H1 (cell line): ENCODE measurements at regions not wholly inside any gene's neighbourhood (a gene's known extent, or its start where the extent isn't known, plus 50 kb on each side); places are given as distances from the start of the nearest gene placed in this dataset.
A peak's percentile ranks its signal among the peaks of the same experiment; 100 is the strongest.

ENCODE experiments used
- CTCF ChIA-PET: fragments of 300-600 bp; sonication (Branson Sonifier 250); formaldehyde crosslinking; loops from one replicate; lab custom pipeline; 2021; ENCODE audit not compliant: partially characterized antibody; lab: Charles Lee
- POLR2A ChIA-PET: fragments of 300-600 bp; sonication (Branson Sonifier 250); formaldehyde crosslinking; loops from one replicate; lab custom pipeline; 2021; ENCODE audit warnings: inconsistent platforms; ENCODE audit not compliant: partially characterized antibody; lab: Charles Lee
- DNase-seq, 2 experiments: peaks; one replicate each; pipeline versions ENCODE4 v3.0.0 to v3.0.0-alpha.2; 2010 to 2022; ENCODE audit warnings: low spot score in 2 of 2, low read depth in 1 of 2, mixed read lengths in 1 of 2
- FAIRE-seq: peaks from 2 replicates; lab custom pipeline; 2011; peaks lifted over from hg19 to GRCh38; lab: Jason Lieb, UNC
- H2AFZ ChIP-seq: 2 replicates; pipeline ENCODE4 v1.8.1; 2012; ENCODE audit warnings: low read length, inconsistent platforms
- H2AK5ac ChIP-seq: 2 replicates; pipeline ENCODE4 v1.6.1; 2013; ENCODE audit warnings: low read depth, low read length
- H2BK120ac ChIP-seq: replicated peaks from 2 replicates; pipeline ENCODE3; 2013; ENCODE audit warnings: low read depth, low read length, inconsistent platforms
- H2BK12ac ChIP-seq: 2 replicates; pipeline ENCODE4 v1.6.1; 2013; ENCODE audit warnings: low read depth, low read length
- H2BK15ac ChIP-seq: 2 replicates; pipeline ENCODE4 v1.6.1; 2013; ENCODE audit warnings: low read length
- H2BK20ac ChIP-seq: 2 replicates; pipeline ENCODE4 v1.6.1; 2013; ENCODE audit warnings: low read length
- H2BK5ac ChIP-seq: 2 replicates; pipeline ENCODE4 v1.6.1; 2013; ENCODE audit warnings: low read depth, low read length
- H3K14ac ChIP-seq: 2 replicates; pipeline ENCODE4 v1.6.1; 2013; ENCODE audit warnings: inconsistent platforms; ENCODE audit not compliant: insufficient read length
- H3K18ac ChIP-seq: 2 replicates; pipeline ENCODE4 v1.6.1; 2013; ENCODE audit warnings: low read length; ENCODE audit errors: extremely low read depth
- H3K23ac ChIP-seq: 2 replicates; pipeline ENCODE4 v1.6.1; 2013; ENCODE audit warnings: inconsistent platforms; ENCODE audit not compliant: insufficient read length
- H3K23me2 ChIP-seq: 2 replicates; pipeline ENCODE4 v1.6.1; 2013; ENCODE audit warnings: low read depth, low read length
- H3K27ac ChIP-seq: 2 replicates; pipeline ENCODE4 v1.6.1; 2011; ENCODE audit warnings: low read depth, low read length, inconsistent platforms
- H3K27me3 ChIP-seq, 4 experiments: replicated peaks in 1 of 4; 1 replicate in 1 of 4; 2 replicates in 3 of 4; pipeline versions ENCODE4 v1.6.1 to v1.8.1; 2011 to 2013; ENCODE audit warnings: low read length in 3 of 4, mild to moderate bottlenecking in 3 of 4, inconsistent platforms in 2 of 4, mixed read lengths in 2 of 4, moderate library complexity in 1 of 4; ENCODE audit not compliant: control insufficient read depth in 3 of 4, insufficient read depth in 3 of 4; ENCODE audit errors: extremely low read depth in 1 of 4
- H3K36me3 ChIP-seq, 4 experiments: 2 replicates each; pipeline versions ENCODE4 v1.6.1 to v1.8.1; 2011 to 2013; ENCODE audit warnings: mild to moderate bottlenecking in 4 of 4, low read length in 3 of 4, moderate library complexity in 2 of 4, control low read depth in 1 of 4, inconsistent platforms in 1 of 4; ENCODE audit not compliant: insufficient read depth in 4 of 4, control insufficient read depth in 2 of 4
- H3K4ac ChIP-seq: replicated peaks from 2 replicates; pipeline ENCODE3; 2013; ENCODE audit warnings: low read length, low read depth, mixed read lengths, inconsistent platforms; ENCODE audit not compliant: insufficient read length
- H3K4me1 ChIP-seq, 4 experiments: replicated peaks in 1 of 4; 1 replicate in 1 of 4; 2 replicates in 3 of 4; pipeline versions ENCODE4 v1.6.1 to v1.8.1; 2011 to 2013; ENCODE audit warnings: low read length in 3 of 4, inconsistent platforms in 2 of 4, mixed read lengths in 1 of 4; ENCODE audit not compliant: insufficient read depth in 4 of 4, control insufficient read depth in 3 of 4
- H3K4me2 ChIP-seq, 2 experiments: 2 replicates each; pipeline versions ENCODE4 v1.6.1 to v1.8.1; 2011 to 2013; ENCODE audit warnings: low read depth in 2 of 2, low read length in 2 of 2, control low read depth in 1 of 2, inconsistent platforms in 1 of 2, mild to moderate bottlenecking in 1 of 2; ENCODE audit not compliant: insufficient read depth in 1 of 2
- H3K4me3 ChIP-seq, 4 experiments: fragments of 200-600, 300-600 bp in 1 of 4; sonication (generic), shearing (Covaris generic), sonication (Bioruptor Twin) in 1 of 4; 2 replicates each; pipeline versions ENCODE4 v1.5.1 to v1.8.1; 2011 to 2016; ENCODE audit warnings: low read length in 4 of 4, low read depth in 3 of 4, control low read depth in 2 of 4, inconsistent platforms in 2 of 4, mild to moderate bottlenecking in 2 of 4, mixed read lengths in 1 of 4, moderate library complexity in 1 of 4; ENCODE audit not compliant: insufficient read depth in 2 of 4; ENCODE audit errors: extremely low read depth in 1 of 4
- H3K56ac ChIP-seq: replicated peaks from 2 replicates; pipeline ENCODE3; 2013; ENCODE audit warnings: low read depth, mild to moderate bottlenecking, mixed read lengths, low read length, inconsistent platforms; ENCODE audit not compliant: insufficient read length
- H3K79me1 ChIP-seq: 2 replicates; pipeline ENCODE4 v1.6.1; 2013; ENCODE audit warnings: low read depth, low read length, control low read depth
- H3K79me2 ChIP-seq, 2 experiments: 2 replicates each; pipeline versions ENCODE4 v1.6.1 to v1.8.1; 2012 to 2013; ENCODE audit warnings: low read length in 2 of 2, mild to moderate bottlenecking in 2 of 2, inconsistent platforms in 1 of 2; ENCODE audit not compliant: insufficient read depth in 2 of 2, control insufficient read depth in 1 of 2
- H3K9ac ChIP-seq, 4 experiments: replicated peaks in 1 of 4; 1 replicate in 1 of 4; 2 replicates in 3 of 4; pipeline versions ENCODE4 v1.6.1 to v1.8.1; 2011 to 2013; ENCODE audit warnings: low read depth in 3 of 4, low read length in 3 of 4, control low read depth in 2 of 4, mild to moderate bottlenecking in 2 of 4, moderate library complexity in 2 of 4, inconsistent platforms in 1 of 4; ENCODE audit errors: extremely low read depth in 1 of 4
- H3K9me3 ChIP-seq, 2 experiments: 2 replicates each; pipeline versions ENCODE4 v1.6.1 to v1.8.1; 2012 to 2013; ENCODE audit warnings: mild to moderate bottlenecking in 2 of 2, moderate library complexity in 2 of 2, control low read depth in 1 of 2, inconsistent platforms in 1 of 2, low read depth in 1 of 2, low read length in 1 of 2, mixed read lengths in 1 of 2; ENCODE audit not compliant: insufficient read depth in 2 of 2
- H4K20me1 ChIP-seq, 2 experiments: replicated peaks in 1 of 2; 2 replicates each; pipeline versions ENCODE3 to v1.8.1; 2011 to 2013; ENCODE audit warnings: inconsistent platforms in 2 of 2, low read length in 2 of 2, mild to moderate bottlenecking in 1 of 2; ENCODE audit not compliant: insufficient read depth in 2 of 2, control insufficient read depth in 1 of 2
- H4K5ac ChIP-seq: 2 replicates; pipeline ENCODE4 v1.6.1; 2013; ENCODE audit warnings: low read length, low read depth, mixed read lengths, inconsistent platforms; ENCODE audit not compliant: insufficient read length
- H4K8ac ChIP-seq: 2 replicates; pipeline ENCODE4 v1.8.0; 2013; ENCODE audit warnings: mild to moderate bottlenecking, moderate library complexity, low read length, inconsistent platforms; ENCODE audit not compliant: insufficient read depth; ENCODE audit errors: extremely low read depth
- H4K91ac ChIP-seq: replicated peaks from 2 replicates; pipeline ENCODE3; 2013; ENCODE audit warnings: low read length, mixed read lengths, inconsistent platforms; ENCODE audit not compliant: insufficient read length
- KDM5A ChIP-seq: fragments of 200-600 bp; IDR thresholded peaks from 2 replicates; pipeline ENCODE4 v1.7.1; 2012; ENCODE audit warnings: mild to moderate bottlenecking, low read length, inconsistent platforms, mixed read lengths
- TEAD4 ChIP-seq: IDR thresholded peaks from 2 replicates; pipeline ENCODE4 v1.6.1; 2012; ENCODE audit warnings: low read depth, low read length, inconsistent platforms, mixed read lengths
- WGBS, 2 experiments: shearing (Covaris generic) in 1 of 2; methylation state at CpG; one replicate each; pipeline versions ENCODE4 v1.1.6 to v1.1.7; 2013 to 2015; ENCODE audit warnings: low lambda C conversion rate in 2 of 2, mixed read lengths in 2 of 2, inconsistent platforms in 1 of 2, low coverage in 1 of 2, missing lambda C conversion rate in 1 of 2; ENCODE audit not compliant: insufficient replicate concordance in 2 of 2, insufficient coverage in 1 of 2, insufficient read length in 1 of 2; ENCODE audit errors: extremely low coverage in 1 of 2, missing lambda C conversion rate in 1 of 2; 5-methylcytosine and 5-hydroxymethylcytosine counted together
- TF ChIP-seq, protein P1 (sequence below), 3 experiments: IDR thresholded peaks; 1 replicate in 2 of 3; 2 replicates in 1 of 3; pipeline versions ENCODE4 v1.5.1 to v1.6.1; 2011; ENCODE audit warnings: low read length in 3 of 3, mild to moderate bottlenecking in 3 of 3, inconsistent platforms in 2 of 3, low read depth in 1 of 3, moderate library complexity in 1 of 3; ENCODE audit not compliant: insufficient read depth in 1 of 3; ENCODE audit errors: control extremely low read depth in 1 of 3

DNA sequence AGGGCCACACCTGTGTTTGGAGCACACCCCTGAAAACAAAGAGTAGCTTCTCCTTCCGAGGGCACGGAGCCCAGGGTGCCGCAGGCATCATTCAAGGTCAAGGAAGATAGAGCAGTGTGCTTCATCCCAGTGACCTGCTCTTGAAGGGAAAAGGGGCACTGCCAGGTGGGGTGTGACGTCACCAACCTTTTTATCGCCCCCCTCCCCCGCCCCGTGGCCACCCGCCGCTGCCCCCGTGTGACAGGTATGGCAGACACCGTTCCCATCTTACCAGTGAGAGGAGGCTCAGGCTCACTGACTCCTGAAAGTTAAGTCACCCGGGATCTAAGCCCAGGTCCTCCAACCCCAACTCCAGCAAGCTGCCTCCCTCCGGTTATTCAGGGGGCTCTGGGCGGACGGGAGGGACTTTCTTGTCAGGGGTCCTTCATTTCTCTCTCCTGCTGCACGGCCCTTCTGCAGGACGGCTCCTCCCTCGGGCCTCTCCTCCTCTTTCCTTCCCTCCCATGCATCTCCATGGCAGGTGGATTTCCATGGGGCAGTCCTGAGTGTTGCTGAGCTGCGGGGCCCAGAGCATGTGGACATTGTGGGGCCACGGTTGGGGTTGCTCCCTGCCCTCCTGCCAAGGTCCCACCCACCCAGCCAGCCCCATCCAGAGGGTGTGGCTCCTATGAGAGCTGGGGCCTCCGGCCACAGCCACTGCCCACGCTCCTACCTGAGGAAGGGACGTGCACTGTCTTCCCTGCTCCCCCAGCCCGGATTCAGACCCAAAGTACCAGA lies 114.1 kb upstream of the HDAC4 start:
- no peaks in the 10 kb centered on the region for H3K27me3 ChIP-seq
- WGBS, 2 experiments: 72% methylated on average over 13 of the region's 24 CpGs; no CpG with 5 or more reads in 1 of the 2 experiments
- no peak overlapping the region for H2BK120ac ChIP-seq
- no peaks in the 10 kb centered on the region for H3K9me3 ChIP-seq
- H3K4me1 ChIP-seq: peaks cover 0 to 5% (median 2%) of the 10 kb centered on the region in 4 experiments; a peak in 4 of 7 replicates
- H2AK5ac ChIP-seq: no peak overlapping the region
- H2BK15ac ChIP-seq: no peak overlapping the region
- H3K36me3 ChIP-seq: no peaks in the 10 kb centered on the region
- no peak overlapping the region for H3K27ac ChIP-seq
- no peak overlapping the region for H3K23ac ChIP-seq
- H2BK20ac ChIP-seq: no peak overlapping the region
- H3K79me2 ChIP-seq: no peaks in the 10 kb centered on the region
- H2BK5ac ChIP-seq: no peak overlapping the region
- no peak overlapping the region for H2BK12ac ChIP-seq
- H2AFZ ChIP-seq: no peak overlapping the region
- ChIA-PET CTCF (no interaction called here), POLR2A (no interaction called here)
- 0 out of 2 replicates have a peak, but pooled peaks have one; percentile 38 for TF ChIP-seq TEAD4
- no peak for TF ChIP-seq KDM5A
- TF ChIP-seq, protein P1, sequence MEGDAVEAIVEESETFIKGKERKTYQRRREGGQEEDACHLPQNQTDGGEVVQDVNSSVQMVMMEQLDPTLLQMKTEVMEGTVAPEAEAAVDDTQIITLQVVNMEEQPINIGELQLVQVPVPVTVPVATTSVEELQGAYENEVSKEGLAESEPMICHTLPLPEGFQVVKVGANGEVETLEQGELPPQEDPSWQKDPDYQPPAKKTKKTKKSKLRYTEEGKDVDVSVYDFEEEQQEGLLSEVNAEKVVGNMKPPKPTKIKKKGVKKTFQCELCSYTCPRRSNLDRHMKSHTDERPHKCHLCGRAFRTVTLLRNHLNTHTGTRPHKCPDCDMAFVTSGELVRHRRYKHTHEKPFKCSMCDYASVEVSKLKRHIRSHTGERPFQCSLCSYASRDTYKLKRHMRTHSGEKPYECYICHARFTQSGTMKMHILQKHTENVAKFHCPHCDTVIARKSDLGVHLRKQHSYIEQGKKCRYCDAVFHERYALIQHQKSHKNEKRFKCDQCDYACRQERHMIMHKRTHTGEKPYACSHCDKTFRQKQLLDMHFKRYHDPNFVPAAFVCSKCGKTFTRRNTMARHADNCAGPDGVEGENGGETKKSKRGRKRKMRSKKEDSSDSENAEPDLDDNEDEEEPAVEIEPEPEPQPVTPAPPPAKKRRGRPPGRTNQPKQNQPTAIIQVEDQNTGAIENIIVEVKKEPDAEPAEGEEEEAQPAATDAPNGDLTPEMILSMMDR (IDR thresholded peaks at IDR 0.05; ENCODE audit: control extremely low read depth in 1 of 3, insufficient read depth in 1 of 3, low read depth in 1 of 3, low read length in 3 of 3): 0 out of 4 replicates have a peak, but pooled peaks of 1 of the 3 experiments have one; percentile 3
- FAIRE-seq (no peak), DNase-seq (no peak)
- H3K4ac ChIP-seq: no peak overlapping the region
- peaks cover 0 to 1% of the 10 kb centered on the region in 2 experiments for H4K20me1 ChIP-seq
- H3K14ac ChIP-seq: no peak overlapping the region
- no peak overlapping the region for H3K4me2 ChIP-seq
- H3K23me2 ChIP-seq: no peaks in the 10 kb centered on the region
- no peak overlapping the region for H3K4me3 ChIP-seq
- H3K9ac ChIP-seq: no peak overlapping the region
- no peak overlapping the region for H4K5ac ChIP-seq
- H3K56ac ChIP-seq: no peak overlapping the region
- no peak overlapping the region for H4K91ac ChIP-seq
- no peak overlapping the region for H3K18ac ChIP-seq
- no peaks in the 10 kb centered on the region for H3K79me1 ChIP-seq
- no peak overlapping the region for H4K8ac ChIP-seq
